ENCODE measurements at regions not wholly inside any gene's neighbourhood (a gene's known extent, or its start where the extent isn't known, plus 50 kb on each side); places are given as distances from the start of the nearest gene placed in this dataset.
"Not testable (repeated sequence)": the region's sequence is repeated elsewhere in the genome, so short reads cannot be mapped to it uniquely, and the experiment has no call there.

- not testable (repeated sequence) for DNase-seq
Measured at GRCh38 chr10:93127642-93128215, 54.0 kb downstream of the CYP26A1 start.

DNA sequence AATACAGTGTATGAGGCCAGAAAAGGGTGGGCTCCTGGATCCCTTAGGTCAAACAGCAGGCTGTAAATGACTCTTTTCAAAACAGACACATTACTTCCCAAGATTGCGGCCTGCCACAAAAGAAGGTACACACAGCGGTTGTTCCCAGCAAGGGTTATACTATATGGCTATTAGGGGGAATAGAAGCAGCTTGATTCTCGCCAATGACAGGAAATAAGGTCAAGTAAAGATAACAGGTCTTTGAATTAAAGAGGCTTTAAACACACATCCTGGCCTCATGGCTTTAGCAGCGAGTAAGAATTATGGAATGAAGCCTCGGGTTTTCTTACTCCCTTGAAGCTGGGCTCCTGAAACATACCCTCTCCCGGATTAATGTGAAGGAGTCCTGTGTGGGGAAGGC lies 58.3 kb downstream of the CYP26A1 start:
- no peak for DNase-seq

- peak; percentile 9 for DNase-seq
Measured at GRCh38 chr10:93138113-93138870, 64.6 kb downstream of the CYP26A1 start.

DNA sequence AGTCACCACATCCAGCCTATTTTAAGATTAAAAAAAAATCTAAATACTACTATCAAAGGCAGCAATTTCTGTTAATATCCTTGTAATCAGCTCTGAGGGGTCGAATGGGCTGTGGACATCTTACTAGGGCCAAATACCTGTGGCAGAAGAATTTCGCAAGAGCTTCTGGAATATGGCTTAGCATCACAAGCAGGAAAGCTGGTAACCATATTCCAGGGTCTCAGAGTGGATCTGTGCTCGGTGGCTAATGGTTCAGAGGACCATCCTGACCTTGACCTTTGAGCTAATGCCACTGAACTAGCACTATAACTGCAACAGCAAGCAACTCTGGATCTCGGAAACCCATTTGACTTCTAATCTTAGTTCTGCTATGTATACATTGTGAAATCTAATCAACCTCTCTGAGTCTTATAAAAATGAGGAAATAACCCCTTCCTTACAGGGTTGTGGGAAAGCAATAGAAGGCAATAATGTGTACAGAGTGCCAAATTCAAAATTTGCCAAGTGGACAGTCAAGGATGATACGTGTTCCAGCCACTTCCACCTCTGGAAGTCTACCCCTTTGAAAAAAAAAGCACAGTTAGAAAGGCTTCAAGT lies 65.5 kb downstream of the CYP26A1 start:
- DNase-seq = no peak

DNA sequence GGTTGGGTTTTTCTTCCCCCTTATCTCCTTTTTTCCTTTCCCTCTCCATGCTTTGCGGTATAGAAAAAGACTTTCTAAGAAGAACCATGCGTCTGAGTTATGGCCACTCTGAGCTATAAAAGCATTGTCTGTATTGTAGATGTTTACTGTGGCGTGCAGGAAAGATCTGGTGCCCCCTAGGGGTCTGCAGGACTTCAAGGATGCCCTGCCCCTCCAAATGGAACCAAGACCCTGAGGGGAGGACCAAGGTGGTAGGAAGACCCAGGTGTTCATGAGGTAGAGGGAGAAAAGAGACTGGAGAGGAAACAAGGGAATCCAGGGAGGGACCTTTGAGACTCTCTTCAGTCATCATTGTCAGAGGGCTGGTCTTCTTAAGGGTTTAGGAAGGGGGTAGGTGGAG lies 68.8 kb downstream of the CYP26A1 start:
- DNase-seq = no peak

DNA sequence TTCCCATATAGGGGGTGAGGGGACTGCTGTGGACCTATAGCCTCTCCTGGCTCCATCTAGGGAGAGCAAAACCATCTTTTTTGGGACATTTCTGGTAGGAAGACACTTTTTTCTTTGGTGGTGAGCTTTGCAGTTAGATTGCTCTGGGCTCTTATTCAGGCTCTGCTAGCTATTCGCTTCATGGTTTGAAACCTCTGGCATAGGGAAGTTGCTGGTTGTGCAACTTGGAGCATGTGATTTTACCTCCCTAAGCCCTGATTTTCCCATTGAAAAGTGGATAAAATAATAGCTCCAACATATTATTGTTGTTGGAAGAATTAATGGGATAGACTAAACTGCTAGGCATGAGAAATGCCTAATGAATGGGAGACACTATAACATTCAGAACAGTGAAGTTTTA lies 69.6 kb downstream of the CYP26A1 start:
- no peak for DNase-seq

- DNase-seq = no peak
Measured at GRCh38 chr10:93146336-93146735, 72.6 kb downstream of the CYP26A1 start.

GRCh38 chr10:93147281-93147680 lies 73.6 kb downstream of the CYP26A1 start:
- DNase-seq = no peak

DNA sequence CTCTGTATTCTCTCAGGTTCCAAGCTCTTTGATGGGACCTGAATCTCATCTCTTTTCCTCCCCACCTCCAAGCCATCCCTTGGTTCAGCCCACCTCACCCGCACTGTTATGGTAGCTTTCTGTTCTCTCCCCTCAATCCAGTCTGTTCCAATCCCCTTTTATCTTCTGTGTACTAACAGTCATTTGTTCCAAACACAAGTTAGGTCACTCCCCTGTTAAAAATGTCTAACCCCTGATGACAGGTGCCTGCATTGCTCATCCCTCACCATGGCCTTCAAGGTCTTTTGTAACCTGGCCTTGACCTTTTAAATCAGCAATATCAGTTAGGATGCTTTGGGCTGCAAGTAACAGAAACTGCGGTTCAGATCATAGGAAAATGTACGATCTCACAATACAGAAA lies 74.8 kb downstream of the CYP26A1 start:
- DNase-seq = no peak

- DNase-seq = no peak
Measured at GRCh38 chr10:93149761-93150160, 76.1 kb downstream of the CYP26A1 start.

DNA sequence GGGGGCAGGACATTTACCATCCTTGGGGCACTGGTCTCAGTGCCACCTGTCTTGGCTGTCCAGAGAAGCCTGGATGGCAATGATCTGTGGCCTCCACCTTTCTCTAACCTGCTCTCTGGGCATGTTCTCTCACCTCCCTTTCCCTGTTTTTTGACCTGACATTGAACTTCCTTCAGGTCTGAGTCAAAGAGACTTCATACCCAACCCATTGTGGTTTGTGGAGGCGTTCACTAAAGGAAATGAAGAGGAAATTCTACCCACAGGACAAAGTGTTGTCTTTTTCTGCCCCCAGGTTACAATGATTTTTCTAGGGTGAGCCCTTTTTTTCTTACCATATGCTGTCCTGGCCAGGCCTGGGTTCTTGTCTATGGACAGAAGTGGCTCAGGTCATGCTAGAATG lies 76.6 kb downstream of the CYP26A1 start:
- no peak for DNase-seq

- DNase-seq = no peak
Measured at GRCh38 chr10:93150990-93151547, 77.4 kb downstream of the CYP26A1 start.

DNA sequence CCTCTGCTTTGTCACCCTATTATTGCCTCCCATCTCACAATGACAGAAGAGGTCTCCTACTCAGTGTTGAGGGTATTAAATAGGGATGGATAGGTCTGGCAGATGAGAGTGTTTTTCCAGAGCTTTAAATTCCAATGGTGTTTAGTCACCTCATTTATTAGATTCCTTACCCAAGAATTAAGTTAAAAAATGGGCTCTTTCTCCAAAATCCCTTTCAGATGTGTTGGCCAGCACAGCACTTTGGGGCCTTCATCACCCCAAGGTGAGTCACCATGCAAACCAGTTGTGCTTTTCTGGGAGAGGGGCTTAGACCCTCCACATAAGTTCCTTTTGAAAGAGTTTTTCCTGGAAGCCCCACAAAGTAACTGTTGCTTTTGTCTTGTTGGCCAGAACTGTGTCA lies 78.4 kb downstream of the CYP26A1 start:
- DNase-seq = no peak

- no peak for DNase-seq
Measured at GRCh38 chr10:93154531-93154930, 80.8 kb downstream of the CYP26A1 start.

DNA sequence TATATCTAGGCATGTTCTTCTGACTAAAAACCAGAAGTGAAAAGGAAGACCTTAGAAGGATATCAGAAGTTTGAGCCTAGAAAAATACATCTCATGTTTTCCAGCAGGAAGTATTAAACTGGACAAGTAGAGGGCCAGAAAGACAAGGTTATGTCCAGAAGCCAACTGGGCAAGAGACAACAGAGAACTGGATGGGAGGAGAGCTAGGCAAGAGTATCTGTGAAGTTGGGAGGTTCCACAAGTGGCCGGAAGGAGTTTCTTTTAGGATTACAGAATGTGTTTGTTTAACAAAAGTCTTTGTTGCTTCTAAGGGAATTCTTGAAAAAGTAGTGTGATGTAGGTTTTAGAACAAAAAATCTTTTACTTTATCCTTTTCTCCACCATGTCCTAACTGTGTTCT lies 86.4 kb downstream of the CYP26A1 start:
- DNase-seq = no peak

DNA sequence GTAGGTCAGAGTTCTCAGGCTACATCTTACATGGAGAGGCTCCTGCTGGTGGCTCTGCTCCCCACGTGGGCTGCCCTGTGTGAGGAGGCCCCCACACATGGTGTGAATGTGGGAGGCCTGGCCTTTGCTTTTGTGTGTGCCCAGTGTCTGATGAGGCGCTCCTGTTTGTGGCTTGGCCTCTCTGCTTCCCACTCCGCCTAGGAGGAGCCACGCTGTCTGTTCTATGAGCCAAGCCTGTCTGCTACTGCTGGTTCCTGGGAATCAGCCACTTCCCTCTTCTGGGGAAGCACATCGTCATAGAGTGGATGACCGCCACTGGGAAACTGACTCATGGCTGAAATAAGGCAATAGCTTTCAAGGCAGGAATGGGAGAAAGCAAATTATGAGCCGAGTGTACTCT lies 87.1 kb downstream of the CYP26A1 start:
- DNase-seq = no peak

GRCh38 chr10:93165367-93165766 lies 91.7 kb downstream of the CYP26A1 start:
- no peak for DNase-seq

- no peak for DNase-seq
Measured at GRCh38 chr10:93166134-93166533, 92.4 kb downstream of the CYP26A1 start.

DNA sequence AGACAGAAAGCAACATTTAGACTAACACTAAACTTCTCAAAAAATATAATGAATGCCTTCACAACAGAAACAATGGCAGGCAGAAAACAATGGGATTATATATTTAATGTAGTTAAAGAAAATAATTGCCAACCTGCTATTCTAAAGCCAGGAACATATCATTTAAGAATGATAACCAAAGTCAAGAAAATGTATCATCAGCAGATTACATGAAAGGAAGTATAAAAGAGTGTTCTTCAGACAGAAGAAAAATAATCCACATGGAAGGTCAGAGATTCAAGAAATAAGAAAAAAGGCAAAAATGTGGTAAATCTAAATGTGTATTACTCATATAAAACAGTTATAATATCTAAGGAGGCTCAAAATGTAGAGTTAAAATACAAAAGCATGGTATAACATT lies 98.1 kb downstream of the CYP26A1 start:
- DNase-seq = no peak

GRCh38 chr10:93173967-93174845 lies 100.5 kb downstream of the CYP26A1 start:
- no peak for DNase-seq

- DNase-seq = no peak
Measured at GRCh38 chr10:93175490-93175889, 101.8 kb downstream of the CYP26A1 start.

DNA sequence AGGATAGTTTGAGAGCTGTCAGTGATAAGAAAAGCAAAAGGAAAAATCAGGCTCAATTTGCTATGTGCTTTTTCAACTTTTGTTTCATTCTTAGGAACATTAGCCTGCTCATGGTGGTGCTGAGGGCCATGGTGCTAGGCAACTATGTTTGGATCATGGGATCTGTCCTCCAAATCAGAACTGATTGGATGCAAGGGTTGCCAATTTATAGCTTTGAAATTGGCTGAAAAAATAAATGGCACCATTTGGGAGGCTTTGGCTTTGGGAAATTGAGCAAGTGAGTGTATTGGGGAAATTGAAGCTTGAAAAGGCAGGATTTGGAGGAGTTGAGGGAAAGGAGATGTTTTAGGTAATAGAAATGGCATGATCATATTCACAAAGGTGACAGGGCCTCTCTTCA lies 103.8 kb downstream of the CYP26A1 start:
- no peak for DNase-seq

- peak; percentile 24 for DNase-seq
Measured at GRCh38 chr10:93178226-93178625, 104.5 kb downstream of the CYP26A1 start.

Data from tongue (tissue), 1 donor.